WTC11 (cell line): ENCODE measurements at regions not wholly inside any gene's neighbourhood (a gene's known extent, or its start where the extent isn't known, plus 50 kb on each side); places are given as distances from the start of the nearest gene placed in this dataset.

ENCODE experiments used
- ATF1 ChIP-seq: sonication (generic); formaldehyde crosslinking; IDR thresholded peaks from 2 replicates; pipeline ENCODE4 v1.8.1; 2023; ENCODE audit warnings: mild to moderate bottlenecking, moderate library complexity, missing genetic modification reagents
- CTCF ChIP-seq: fragments of 200-600 bp; IDR thresholded peaks from 2 replicates; pipeline ENCODE4 v1.8.0; 2022; ENCODE audit warnings: antibody characterized with exemption
- FOXK1 ChIP-seq: sonication (generic); formaldehyde crosslinking; IDR thresholded peaks from 2 replicates; pipeline ENCODE4 v1.8.0; 2022; ENCODE audit warnings: mild to moderate bottlenecking, moderate library complexity, missing genetic modification reagents
- NFYB ChIP-seq: sonication (generic); formaldehyde crosslinking; conservative IDR thresholded peaks from 2 replicates; pipeline ENCODE4 v1.8.0; 2022; ENCODE audit warnings: low read depth, missing genetic modification reagents

- no peak for TF ChIP-seq ATF1
- TF ChIP-seq NFYB (CRISPR knock-in tag), result no peak
- TF ChIP-seq FOXK1 (CRISPR knock-in tag), result no peak
- no peak for TF ChIP-seq CTCF
Measured at GRCh38 chr6:56835612-56836011, 119.3 kb upstream of the BEND6 start.
